Rectal smooth muscle tissue (tissue), 1 donor: ENCODE measurements at regions not wholly inside any gene's neighbourhood (a gene's known extent, or its start where the extent isn't known, plus 50 kb on each side); places are given as distances from the start of the nearest gene placed in this dataset.

Experiments
- H3K27ac ChIP-seq: one replicate; pipeline ENCODE4 v1.7.0; 2013; ENCODE audit warnings: low read depth, low read length, inconsistent platforms
- H3K27me3 ChIP-seq: one replicate; pipeline ENCODE4 v1.7.0; 2013; ENCODE audit warnings: low read length; ENCODE audit not compliant: control insufficient read depth, insufficient read depth
- H3K36me3 ChIP-seq: one replicate; pipeline ENCODE4 v1.7.0; 2013; ENCODE audit warnings: low read length; ENCODE audit not compliant: control insufficient read depth, insufficient read depth
- H3K4me1 ChIP-seq: one replicate; pipeline ENCODE4 v1.7.0; 2013; ENCODE audit warnings: low read length; ENCODE audit not compliant: control insufficient read depth, insufficient read depth
- H3K4me3 ChIP-seq: one replicate; pipeline ENCODE4 v1.7.0; 2013; ENCODE audit warnings: low read length
- H3K9ac ChIP-seq: one replicate; pipeline ENCODE4 v1.7.0; 2013; ENCODE audit warnings: low read length

DNA sequence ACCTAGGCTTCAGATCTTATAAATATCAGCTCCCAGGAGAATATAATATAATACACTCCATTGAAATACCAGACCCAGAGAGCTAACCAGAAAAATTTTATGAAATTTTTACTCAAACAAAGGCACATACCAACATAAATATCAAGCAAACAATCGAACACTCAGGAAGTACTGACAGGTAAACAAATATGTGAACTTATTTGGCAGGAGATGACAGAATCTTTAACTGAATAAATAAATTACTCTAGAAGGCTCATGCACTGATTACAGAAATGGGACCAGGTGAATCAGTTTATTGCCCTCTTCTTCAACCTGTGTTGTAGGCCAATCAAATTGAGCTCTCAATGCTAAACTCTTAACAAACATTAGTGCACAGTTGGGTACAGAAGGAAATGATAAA lies 225.2 kb upstream of the PABPC4L start:
- Histone ChIP-seq H3K9ac (no peak overlapping the region), H3K4me3 (no peak overlapping the region), H3K27me3 (no peaks in the 10 kb centered on the region), H3K36me3 (no peaks in the 10 kb centered on the region), H3K27ac (no peak overlapping the region), H3K4me1 (no peaks in the 10 kb centered on the region)

DNA sequence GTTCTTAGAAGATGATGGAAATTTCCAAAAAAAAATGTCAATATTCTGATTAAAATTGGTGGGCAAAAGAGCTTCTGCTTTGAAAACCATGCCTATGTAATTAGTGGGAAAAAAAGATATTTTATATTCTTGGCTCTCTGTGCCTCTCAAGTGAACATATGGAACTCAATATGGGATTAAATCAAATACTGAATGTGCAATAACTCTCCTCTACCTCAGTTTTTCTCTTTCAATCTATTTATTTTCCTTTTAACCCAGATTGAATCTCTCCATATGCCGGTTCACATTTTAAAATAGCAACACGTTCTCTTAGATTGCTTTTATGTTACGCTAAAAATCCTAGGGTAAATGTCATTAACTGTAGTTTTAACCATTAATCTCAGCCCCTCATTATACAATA lies 224.2 kb upstream of the PABPC4L start:
- Histone ChIP-seq H3K4me1 (no peaks in the 10 kb centered on the region), H3K27me3 (no peaks in the 10 kb centered on the region), H3K27ac (no peak overlapping the region), H3K36me3 (no peaks in the 10 kb centered on the region), H3K4me3 (no peak overlapping the region), H3K9ac (no peak overlapping the region)

DNA sequence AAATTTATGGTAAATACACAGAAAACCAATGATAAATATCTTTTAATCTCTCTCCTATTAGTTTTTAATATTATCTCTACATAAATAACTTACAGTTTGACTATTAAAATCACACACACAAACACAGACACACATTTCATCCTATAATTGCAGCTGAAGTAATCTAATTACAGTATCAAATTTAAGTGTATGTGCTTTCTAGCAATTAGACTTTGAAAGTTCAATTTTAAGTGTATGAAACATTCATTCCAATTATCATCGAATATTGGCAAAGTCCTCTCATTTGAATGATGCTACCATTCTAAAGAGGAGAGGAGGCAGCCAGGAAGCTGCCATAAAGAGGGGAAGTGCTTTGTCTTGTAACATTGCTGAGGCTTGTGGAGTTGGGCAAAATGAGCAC lies 221.2 kb upstream of the PABPC4L start:
- no peak overlapping the region for H3K27ac ChIP-seq
- no peaks in the 10 kb centered on the region for H3K4me1 ChIP-seq
- no peaks in the 10 kb centered on the region for H3K27me3 ChIP-seq
- no peak overlapping the region for H3K9ac ChIP-seq
- no peak overlapping the region for H3K4me3 ChIP-seq
- H3K36me3 ChIP-seq = no peaks in the 10 kb centered on the region

DNA sequence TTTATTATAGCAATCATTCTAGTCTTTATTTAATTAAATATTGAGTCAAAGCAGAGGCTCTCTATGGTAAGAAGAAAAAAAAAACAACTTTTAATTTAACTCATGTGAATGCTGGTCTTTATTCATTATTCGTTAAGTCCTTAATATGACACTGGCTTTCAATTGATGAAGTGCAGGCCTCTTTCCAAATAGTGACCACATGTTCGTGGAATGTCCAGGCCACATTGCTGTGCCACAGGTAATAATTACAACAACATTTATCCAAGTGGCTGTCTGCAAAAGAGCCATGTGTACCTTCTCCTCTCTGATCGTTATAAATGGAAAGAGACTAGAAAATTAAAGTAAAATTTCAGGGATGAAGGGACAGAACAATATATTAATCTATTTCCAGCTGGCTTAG lies 220.1 kb upstream of the PABPC4L start:
- H3K9ac ChIP-seq = no peak overlapping the region
- H3K4me1 ChIP-seq = no peaks in the 10 kb centered on the region
- H3K36me3 ChIP-seq = no peaks in the 10 kb centered on the region
- H3K4me3 ChIP-seq = no peak overlapping the region
- no peak overlapping the region for H3K27ac ChIP-seq
- no peaks in the 10 kb centered on the region for H3K27me3 ChIP-seq

DNA sequence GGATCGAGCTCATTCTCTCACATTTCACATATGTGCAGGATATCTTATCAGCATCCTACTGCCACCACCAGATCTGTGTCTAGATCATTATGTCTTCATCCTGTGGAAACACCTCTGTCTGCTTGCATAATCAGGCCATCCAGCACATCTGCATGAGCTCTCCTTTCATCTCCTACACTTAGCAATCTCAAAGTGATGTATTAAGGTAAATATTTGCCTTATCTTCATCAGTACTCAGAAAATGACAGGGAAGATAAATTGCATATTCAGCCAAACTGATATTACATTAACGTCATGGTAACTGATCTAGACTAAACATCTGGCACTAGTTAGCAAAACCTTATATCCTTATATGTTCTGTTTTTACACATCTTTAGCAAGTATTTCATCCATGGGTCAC lies 207.3 kb upstream of the PABPC4L start:
- H3K27me3 ChIP-seq = no peaks in the 10 kb centered on the region
- H3K4me1 ChIP-seq = no peaks in the 10 kb centered on the region
- H3K9ac ChIP-seq = no peak overlapping the region
- no peak overlapping the region for H3K4me3 ChIP-seq
- H3K27ac ChIP-seq = no peak overlapping the region
- H3K36me3 ChIP-seq = no peaks in the 10 kb centered on the region

DNA sequence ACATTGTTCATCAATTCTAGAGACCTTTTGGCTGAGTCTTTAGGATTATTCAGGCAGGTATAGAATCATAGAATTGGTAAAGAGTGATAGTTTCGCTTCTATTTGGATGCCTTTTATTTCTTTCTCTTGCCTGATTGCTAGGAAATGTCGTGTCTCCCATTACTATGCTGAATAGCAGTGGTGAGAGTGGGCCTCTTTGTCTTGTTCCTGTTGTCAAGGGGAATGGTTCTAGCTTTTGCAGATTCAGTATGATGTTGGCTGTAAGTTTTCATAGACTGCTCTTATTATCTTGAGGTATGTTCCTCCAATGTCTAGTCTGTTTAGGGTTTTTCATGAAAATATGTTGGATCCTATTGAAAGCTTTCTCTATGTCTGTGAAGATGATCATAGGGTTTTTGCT lies 200.2 kb upstream of the PABPC4L start:
- Histone ChIP-seq H3K36me3 (no peaks in the 10 kb centered on the region), H3K9ac (no peak overlapping the region), H3K4me3 (no peak overlapping the region), H3K4me1 (no peaks in the 10 kb centered on the region), H3K27ac (no peak overlapping the region), H3K27me3 (no peaks in the 10 kb centered on the region)

DNA sequence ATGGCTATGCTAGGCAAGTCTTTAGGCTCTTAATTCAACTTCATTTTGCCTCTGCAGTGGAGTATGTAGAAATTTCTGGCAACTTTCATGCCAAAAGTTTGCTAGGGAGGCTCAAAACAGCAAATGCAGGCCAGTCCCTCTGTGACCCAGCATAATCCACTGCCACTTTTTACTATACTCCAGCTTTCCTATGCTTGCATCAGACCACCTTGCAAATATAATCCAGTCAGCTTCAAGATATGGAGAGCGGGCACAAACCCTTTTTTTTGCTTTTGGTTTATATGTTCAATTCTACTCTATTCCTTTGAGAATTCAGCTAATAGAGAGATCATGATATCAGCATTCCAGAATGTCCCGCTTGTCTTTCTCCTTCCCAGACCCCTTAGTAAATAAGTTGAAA lies 192.0 kb upstream of the PABPC4L start:
- Histone ChIP-seq H3K27ac (no peak overlapping the region), H3K27me3 (no peaks in the 10 kb centered on the region)

DNA sequence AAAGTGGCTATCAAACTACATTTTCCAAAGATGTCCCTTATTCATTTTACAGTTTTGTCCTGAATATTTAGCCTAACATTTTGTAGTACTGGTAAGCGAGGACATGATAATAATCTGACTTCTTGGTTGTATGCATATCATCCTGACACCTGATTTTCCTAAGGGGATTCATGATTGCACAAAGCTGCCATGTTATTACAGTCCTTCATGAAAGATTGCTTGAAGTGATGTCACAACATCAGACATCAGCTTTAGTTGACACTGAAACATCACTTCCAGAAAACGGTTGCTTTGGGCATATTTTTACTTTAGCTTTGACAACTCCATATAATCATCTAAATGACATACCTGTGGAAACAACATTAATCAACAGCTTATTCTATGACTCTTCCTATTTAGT lies 188.7 kb upstream of the PABPC4L start:
- Histone ChIP-seq H3K4me1 (no peaks in the 10 kb centered on the region), H3K4me3 (no peak overlapping the region), H3K27me3 (no peaks in the 10 kb centered on the region), H3K9ac (no peak overlapping the region), H3K27ac (no peak overlapping the region), H3K36me3 (no peaks in the 10 kb centered on the region)

More for the DNA sequence above, 192.0 kb upstream of the PABPC4L start:
- H3K9ac ChIP-seq = no peak overlapping the region
- H3K4me1 ChIP-seq = no peaks in the 10 kb centered on the region
- no peak overlapping the region for H3K4me3 ChIP-seq
- no peaks in the 10 kb centered on the region for H3K36me3 ChIP-seq

DNA sequence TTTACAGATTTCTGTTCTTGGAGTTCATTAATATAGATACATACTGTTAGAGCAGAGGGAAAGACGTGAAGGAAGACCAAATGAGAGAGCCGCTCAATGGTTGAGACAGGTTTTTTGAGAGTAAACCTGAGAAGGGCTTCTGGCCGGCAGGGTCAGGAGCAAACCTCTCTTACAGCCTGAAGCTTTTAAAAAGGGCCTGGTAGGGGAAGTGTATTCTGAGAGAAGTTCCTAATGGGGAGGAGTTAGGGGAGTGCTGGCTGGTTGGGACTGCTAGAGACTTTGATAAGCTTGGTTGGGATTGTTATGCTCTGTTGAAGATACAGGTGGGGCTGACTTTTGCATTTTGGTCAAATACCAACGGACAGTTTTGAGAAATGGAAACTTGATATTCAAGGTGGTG lies 186.8 kb upstream of the PABPC4L start:
- Histone ChIP-seq H3K9ac (no peak overlapping the region), H3K27ac (no peak overlapping the region), H3K36me3 (no peaks in the 10 kb centered on the region), H3K27me3 (no peaks in the 10 kb centered on the region), H3K4me3 (no peak overlapping the region), H3K4me1 (no peaks in the 10 kb centered on the region)

DNA sequence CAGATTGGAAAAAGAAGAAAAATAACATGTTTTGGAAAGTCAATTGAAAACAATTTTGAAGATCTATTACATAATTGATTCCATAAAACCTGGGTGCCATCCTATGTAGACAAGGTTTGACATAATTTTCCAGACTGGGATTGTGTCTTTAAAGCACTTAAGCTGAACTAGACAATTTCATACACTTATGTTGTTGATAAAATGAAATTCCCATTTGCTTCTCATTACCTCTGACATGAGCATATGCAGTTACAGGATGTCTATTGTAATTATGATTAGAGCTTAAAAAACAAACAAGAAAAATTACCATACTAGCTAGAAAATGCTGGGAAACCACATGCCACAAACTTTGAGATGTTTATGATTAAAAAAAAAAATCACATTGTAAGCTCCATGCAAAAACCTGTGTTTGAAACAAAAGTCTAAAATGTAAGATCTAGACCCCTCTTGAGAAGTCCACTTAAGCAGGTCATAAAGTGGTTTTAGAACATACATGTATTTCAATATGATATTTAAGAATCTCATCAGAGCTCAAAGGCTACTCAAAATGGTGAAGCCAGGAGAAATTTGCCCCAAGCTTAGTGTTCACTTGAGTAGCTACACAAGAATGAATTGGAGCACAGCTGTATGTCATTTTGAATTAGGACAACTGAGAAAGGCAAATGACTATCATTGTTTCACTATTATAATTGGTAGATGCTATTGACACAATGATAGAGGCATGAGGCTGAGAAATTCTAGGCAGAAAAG lies 181.1 kb upstream of the PABPC4L start:
- H3K27ac ChIP-seq = no peak overlapping the region
- no peaks in the 10 kb centered on the region for H3K27me3 ChIP-seq
- no peak overlapping the region for H3K4me3 ChIP-seq
- H3K36me3 ChIP-seq = no peaks in the 10 kb centered on the region
- no peak overlapping the region for H3K9ac ChIP-seq
- H3K4me1 ChIP-seq = no peaks in the 10 kb centered on the region

DNA sequence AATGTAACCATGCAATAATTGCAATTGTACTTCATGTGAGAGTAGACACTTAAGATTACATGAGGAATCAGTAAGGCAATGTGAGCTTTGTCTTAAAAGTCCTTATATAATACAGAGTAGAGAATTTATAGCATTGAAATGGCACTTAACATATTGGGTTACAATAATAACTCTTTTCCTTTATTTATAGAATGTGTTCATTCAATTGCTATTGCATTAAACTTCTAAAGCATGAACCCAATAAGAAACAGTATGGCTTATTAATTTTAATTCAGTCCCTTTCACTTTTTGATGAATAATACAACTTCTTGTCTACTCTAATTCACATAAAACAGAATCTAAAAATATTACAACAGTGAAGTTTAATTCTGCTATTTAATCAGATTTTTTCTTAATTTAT lies 174.2 kb upstream of the PABPC4L start:
- Histone ChIP-seq H3K27me3 (no peaks in the 10 kb centered on the region), H3K27ac (no peak overlapping the region), H3K4me3 (no peak overlapping the region), H3K9ac (no peak overlapping the region), H3K4me1 (no peaks in the 10 kb centered on the region), H3K36me3 (no peaks in the 10 kb centered on the region)

DNA sequence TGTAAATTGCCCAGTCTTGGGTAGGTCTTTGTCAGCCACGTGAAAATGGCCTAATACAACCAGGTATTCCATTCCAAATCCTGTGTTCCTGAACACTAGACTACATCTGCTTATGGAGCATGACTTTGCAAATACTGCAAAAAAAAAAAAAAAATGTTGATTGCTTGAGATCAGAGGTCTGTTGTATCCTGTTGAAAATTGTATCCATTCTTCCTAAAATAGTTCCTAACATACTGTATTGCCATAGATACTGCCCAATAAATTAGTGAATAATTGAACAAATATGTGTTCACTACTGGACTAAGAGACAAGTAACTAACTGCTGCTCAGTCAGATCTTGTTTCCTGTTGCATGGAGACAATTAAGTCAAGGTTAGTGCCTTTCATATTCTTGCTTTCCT lies 164.3 kb upstream of the PABPC4L start:
- Histone ChIP-seq H3K36me3 (no peaks in the 10 kb centered on the region), H3K4me3 (no peak overlapping the region), H3K27ac (no peak overlapping the region), H3K4me1 (no peaks in the 10 kb centered on the region), H3K9ac (no peak overlapping the region), H3K27me3 (no peaks in the 10 kb centered on the region)

DNA sequence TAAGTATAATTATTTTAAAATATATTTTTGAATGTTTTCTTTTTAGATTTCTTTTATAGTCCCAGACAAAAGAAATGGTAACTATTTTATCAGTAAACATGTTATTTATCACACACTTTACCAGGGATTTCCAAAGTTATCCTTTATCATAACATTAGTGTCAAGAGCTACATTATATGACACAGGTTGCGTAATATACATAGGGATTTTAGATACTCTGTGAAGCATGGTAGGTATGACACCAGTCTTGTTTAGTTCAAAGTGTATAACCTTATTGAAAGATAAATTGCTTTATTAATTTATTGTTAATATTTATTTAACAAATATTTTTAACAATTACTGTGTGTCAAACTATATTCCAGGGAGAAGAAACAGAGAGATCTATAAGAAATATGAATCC lies 163.3 kb upstream of the PABPC4L start:
- Histone ChIP-seq H3K9ac (no peak overlapping the region), H3K4me1 (no peaks in the 10 kb centered on the region)

More for the DNA sequence above, 163.3 kb upstream of the PABPC4L start:
- Histone ChIP-seq H3K27ac (no peak overlapping the region), H3K4me3 (no peak overlapping the region), H3K36me3 (no peaks in the 10 kb centered on the region), H3K27me3 (no peaks in the 10 kb centered on the region)
